HEK293 (cell line): ENCODE measurements at regions not wholly inside any gene's neighbourhood (a gene's known extent, or its start where the extent isn't known, plus 50 kb on each side); places are given as distances from the start of the nearest gene placed in this dataset.
"Not testable (repeated sequence)": the region's sequence is repeated elsewhere in the genome, so short reads cannot be mapped to it uniquely, and the experiment has no call there.

ENCODE experiments used
- CTCF ChIA-PET: fragments of 350-600 bp; formaldehyde crosslinking; extraction: SDS; loops from one replicate; lab custom pipeline; 2021; ENCODE audit warnings: antibody characterized with exemption; lab: Yijun Ruan, JAX
- POLR2A ChIA-PET: fragments of 300-600 bp; formaldehyde crosslinking; extraction: SDS; loops from one replicate; lab custom pipeline; 2020; ENCODE audit warnings: antibody characterized with exemption, inconsistent platforms; lab: Yijun Ruan, JAX
- H3K27ac ChIP-seq: fragments of 200-500 bp; sonication (Bioruptor generic); 2 replicates; pipeline ENCODE4 v1.5.1; 2014; ENCODE audit warnings: low read depth, low read length, control low read depth, inconsistent platforms; ENCODE audit errors: extremely low read depth
- H3K36me3 ChIP-seq, 2 experiments: fragments of 200-500 bp in 1 of 2; sonication (Bioruptor generic) in 1 of 2; 1 replicate in 1 of 2; 2 replicates in 1 of 2; pipeline ENCODE4 v1.5.1; 2014 to 2017; ENCODE audit warnings: inconsistent platforms in 2 of 2, low read length in 2 of 2; ENCODE audit not compliant: control insufficient read depth in 2 of 2, insufficient read depth in 1 of 2
- H3K4me1 ChIP-seq: fragments of 200-500 bp; sonication (Bioruptor generic); 2 replicates; pipeline ENCODE4 v1.5.1; 2014; ENCODE audit warnings: mild to moderate bottlenecking, low read length, inconsistent platforms; ENCODE audit not compliant: control insufficient read depth, insufficient read depth
- H3K4me3 ChIP-seq: 2 replicates; pipeline ENCODE4 v1.5.1; 2011; ENCODE audit warnings: low read depth, mild to moderate bottlenecking, control low read depth, low read length, moderate library complexity
- H3K9me3 ChIP-seq: fragments of 200-500 bp; sonication (Bioruptor generic); 2 replicates; pipeline ENCODE4 v1.5.1; 2014; ENCODE audit warnings: low read depth, low read length, inconsistent platforms; ENCODE audit not compliant: control insufficient read depth, insufficient read depth
- EGR2 ChIP-seq: fragments of 450-650 bp; formaldehyde crosslinking; IDR thresholded peaks from 2 replicates; pipeline ENCODE4 v1.5.1; 2016; ENCODE audit warnings: low read depth, missing biosample characterization, missing genetic modification characterization
- HOXA7 ChIP-seq: sonication (generic); formaldehyde crosslinking; IDR thresholded peaks from 2 replicates; pipeline ENCODE4 v1.8.1; 2022; ENCODE audit warnings: missing genetic modification reagents, borderline replicate concordance
- KLF10 ChIP-seq: fragments of 450-650 bp; IDR thresholded peaks from 2 replicates; pipeline ENCODE4 v1.5.1; 2018; ENCODE audit warnings: missing biosample characterization, mild to moderate bottlenecking, missing genetic modification characterization
- KLF9 ChIP-seq: fragments of 450-650 bp; formaldehyde crosslinking; IDR thresholded peaks from 2 replicates; pipeline ENCODE4 v1.5.1; 2016; ENCODE audit warnings: missing biosample characterization, missing genetic modification characterization, low read depth
- MYNN ChIP-seq: fragments of 450-650 bp; formaldehyde crosslinking; IDR thresholded peaks from 2 replicates; pipeline ENCODE4 v1.5.1; 2016; ENCODE audit warnings: missing biosample characterization, missing genetic modification characterization, borderline replicate concordance
- PRDM1 ChIP-seq: fragments of 450-650 bp; formaldehyde crosslinking; IDR thresholded peaks from 2 replicates; pipeline ENCODE4; 2016; ENCODE audit warnings: missing biosample characterization, missing genetic modification characterization
- REPIN1 ChIP-seq: fragments of 450-650 bp; formaldehyde crosslinking; IDR thresholded peaks from 2 replicates; pipeline ENCODE4 v1.5.1; 2017; ENCODE audit warnings: missing biosample characterization, missing genetic modification characterization, low read depth
- SETDB1 ChIP-seq: IDR thresholded peaks from one replicate; pipeline ENCODE4 v1.6.1; 2017; ENCODE audit warnings: mild to moderate bottlenecking, low read length, moderate library complexity, mixed read lengths; ENCODE audit not compliant: insufficient read length
- YY1 ChIP-seq: fragments of 450-650 bp; formaldehyde crosslinking; IDR thresholded peaks from 2 replicates; pipeline ENCODE4 v1.5.1; 2018; ENCODE audit warnings: missing biosample characterization, missing genetic modification characterization
- ZBTB10 ChIP-seq: fragments of 450-650 bp; formaldehyde crosslinking; IDR thresholded peaks from 2 replicates; pipeline ENCODE4 v1.5.1; 2016; ENCODE audit warnings: missing biosample characterization, missing genetic modification characterization
- ZBTB6 ChIP-seq: fragments of 450-650 bp; formaldehyde crosslinking; IDR thresholded peaks from 2 replicates; pipeline ENCODE4 v1.5.1; 2017; ENCODE audit warnings: missing biosample characterization, missing genetic modification characterization
- ZFHX2 ChIP-seq: fragments of 450-650 bp; formaldehyde crosslinking; conservative IDR thresholded peaks from 2 replicates; pipeline ENCODE4 v1.5.1; 2016; ENCODE audit warnings: missing biosample characterization, missing genetic modification characterization
- ZNF132 ChIP-seq: fragments of 450-650 bp; formaldehyde crosslinking; IDR thresholded peaks from 2 replicates; pipeline ENCODE4 v1.5.1; 2017; ENCODE audit warnings: missing biosample characterization, missing genetic modification characterization, borderline replicate concordance
- ZNF146 ChIP-seq: fragments of 450-650 bp; formaldehyde crosslinking; IDR thresholded peaks from 2 replicates; pipeline ENCODE4 v1.5.1; 2016; ENCODE audit warnings: missing biosample characterization, missing genetic modification characterization
- ZNF157 ChIP-seq: fragments of 450-650 bp; formaldehyde crosslinking; IDR thresholded peaks from 2 replicates; pipeline ENCODE4 v1.5.1; 2016; ENCODE audit warnings: missing biosample characterization, missing genetic modification characterization
- ZNF214 ChIP-seq: fragments of 450-650 bp; formaldehyde crosslinking; IDR thresholded peaks from 2 replicates; pipeline ENCODE4 v1.5.1; 2017; ENCODE audit warnings: missing biosample characterization, mild to moderate bottlenecking, missing genetic modification characterization, borderline replicate concordance
- ZNF266 ChIP-seq: fragments of 450-650 bp; formaldehyde crosslinking; IDR thresholded peaks from 2 replicates; pipeline ENCODE4 v1.5.1; 2016; ENCODE audit warnings: missing biosample characterization, missing genetic modification characterization, low read depth
- ZNF394 ChIP-seq: fragments of 450-650 bp; formaldehyde crosslinking; IDR thresholded peaks from 2 replicates; pipeline ENCODE4 v1.5.1; 2016; ENCODE audit warnings: missing biosample characterization, missing genetic modification characterization, mild to moderate bottlenecking, moderate library complexity, borderline replicate concordance
- ZNF416 ChIP-seq: fragments of 450-650 bp; formaldehyde crosslinking; IDR thresholded peaks from 2 replicates; pipeline ENCODE4 v1.5.1; 2016; ENCODE audit warnings: missing biosample characterization, missing genetic modification characterization
- ZNF433 ChIP-seq: fragments of 450-650 bp; formaldehyde crosslinking; IDR thresholded peaks from 2 replicates; pipeline ENCODE4 v1.5.1; 2016; ENCODE audit warnings: missing biosample characterization, missing genetic modification characterization, low read depth
- ZNF48 ChIP-seq: fragments of 450-650 bp; formaldehyde crosslinking; IDR thresholded peaks from 2 replicates; pipeline ENCODE4 v1.5.1; 2016; ENCODE audit warnings: missing biosample characterization, missing genetic modification characterization
- ZNF530 ChIP-seq: fragments of 450-650 bp; formaldehyde crosslinking; IDR thresholded peaks from 2 replicates; pipeline ENCODE4 v1.5.1; 2016; ENCODE audit warnings: low read depth, missing biosample characterization, missing genetic modification characterization
- ZNF600 ChIP-seq: fragments of 450-650 bp; formaldehyde crosslinking; IDR thresholded peaks from 2 replicates; pipeline ENCODE4 v1.5.1; 2016; ENCODE audit warnings: missing biosample characterization, missing genetic modification characterization
- ZNF629 ChIP-seq: fragments of 450-650 bp; formaldehyde crosslinking; IDR thresholded peaks from 2 replicates; pipeline ENCODE4 v1.5.1; 2017; ENCODE audit warnings: missing biosample characterization, missing genetic modification characterization
- ZNF660 ChIP-seq: fragments of 450-650 bp; IDR thresholded peaks from 2 replicates; pipeline ENCODE4 v1.5.1; 2018; ENCODE audit warnings: missing biosample characterization, mild to moderate bottlenecking, missing genetic modification characterization
- ZNF785 ChIP-seq: fragments of 450-650 bp; formaldehyde crosslinking; IDR thresholded peaks from 2 replicates; pipeline ENCODE4 v1.5.1; 2016; ENCODE audit warnings: missing biosample characterization, missing genetic modification characterization
- ZNF791 ChIP-seq: fragments of 450-650 bp; formaldehyde crosslinking; IDR thresholded peaks from 2 replicates; pipeline ENCODE4 v1.5.1; 2016; ENCODE audit warnings: missing biosample characterization, missing genetic modification characterization

GRCh38 chr4:79820427-79820826 lies 252.6 kb downstream of the ANTXR2 start (continued):
- TF ChIP-seq ZBTB6 = no peak

GRCh38 chr4:79807933-79808332 lies 265.1 kb downstream of the ANTXR2 start:
- H3K4me1 ChIP-seq, H3K36me3 ChIP-seq, H3K27ac ChIP-seq, H3K9me3 ChIP-seq, CTCF ChIA-PET, POLR2A ChIA-PET, H3K4me3 ChIP-seq: not testable (repeated sequence)
- TF ChIP-seq ZNF146 (tag by site-specific recombination) = peak; percentile 40; the same call in 1 of the 2 replicates

- CTCF ChIA-PET = no interaction called here
- H3K36me3 ChIP-seq = no peaks in the 10 kb centered on the region
- no peaks in the 10 kb centered on the region for H3K4me1 ChIP-seq
- TF ChIP-seq ZNF600 (tag by site-specific recombination) (no peak), HOXA7 (CRISPR knock-in tag) (no peak), ZNF416 (tag by site-specific recombination) (no peak), ZNF433 (tag by site-specific recombination) (no peak), KLF9 (tag by site-specific recombination) (no peak), SETDB1 (no peak), KLF10 (tag by site-specific recombination) (no peak), YY1 (tag by site-specific recombination) (no peak), ZNF157 (tag by site-specific recombination) (no peak), ZBTB6 (no peak), MYNN (tag by site-specific recombination) (no peak)
- no peak overlapping the region for H3K4me3 ChIP-seq
- POLR2A ChIA-PET = no interaction called here
- H3K27ac ChIP-seq = no peak overlapping the region
- no peaks in the 10 kb centered on the region for H3K9me3 ChIP-seq
Observed at GRCh38 chr4:79798047-79798446, 275.0 kb downstream of the ANTXR2 start.

- no peaks in the 10 kb centered on the region for H3K36me3 ChIP-seq
- POLR2A ChIA-PET = no interaction called here
- TF ChIP-seq ZNF48 (no peak), ZBTB10 (tag by site-specific recombination) (no peak), ZNF530 (tag by site-specific recombination) (no peak), ZNF791 (tag by site-specific recombination) (no peak), PRDM1 (no peak), ZNF266 (tag by site-specific recombination) (no peak), ZNF785 (tag by site-specific recombination) (no peak), ZNF132 (tag by site-specific recombination) (no peak), REPIN1 (tag by site-specific recombination) (no peak), ZNF394 (no peak), EGR2 (tag by site-specific recombination) (no peak), ZNF214 (tag by site-specific recombination) (no peak), ZFHX2 (tag by site-specific recombination) (no peak), ZNF629 (tag by site-specific recombination) (no peak), ZNF660 (tag by site-specific recombination) (no peak)
- CTCF ChIA-PET = interaction anchor here (0.6 kb wide), 1 partner anchor 14 kb away, joined by 3 read pairs; no protein-coding TSS in a partner anchor
- no peak overlapping the region for H3K27ac ChIP-seq
- no peak overlapping the region for H3K4me3 ChIP-seq
- H3K4me1 ChIP-seq = no peaks in the 10 kb centered on the region
- H3K9me3 ChIP-seq = no peaks in the 10 kb centered on the region
Observed at GRCh38 chr4:79796948-79797347, 276.1 kb downstream of the ANTXR2 start.
